Lung (tissue), 11 donors: ENCODE measurements at regions not wholly inside any gene's neighbourhood (a gene's known extent, or its start where the extent isn't known, plus 50 kb on each side); places are given as distances from the start of the nearest gene placed in this dataset.

ENCODE experiments used
- ATAC-seq: fragments of 200-7000 bp; cut with Tn5 transposase; one replicate; pipeline ENCODE4 v1.9.1; 2020; ENCODE audit warnings: moderate number of reproducible peaks; ENCODE audit not compliant: insufficient read depth, low FRiP score
- DNase-seq, 3 donors: peaks; one replicate each; pipeline ENCODE4 v3.0.0-alpha.2; 2013 to 2017
- H3K27ac ChIP-seq, 2 donors: one replicate each; pipeline ENCODE4 v1.5.1; 2013; ENCODE audit warnings: mild to moderate bottlenecking in 2 of 2, moderate library complexity in 2 of 2, control low read depth in 1 of 2, inconsistent platforms in 1 of 2, low read depth in 1 of 2, low read length in 1 of 2
- H3K27me3 ChIP-seq, 3 donors: one replicate each; pipeline ENCODE4 v1.5.1; 2013; ENCODE audit warnings: low read length in 2 of 3; ENCODE audit not compliant: control insufficient read depth in 3 of 3, insufficient read depth in 3 of 3
- H3K36me3 ChIP-seq, 4 donors: one replicate each; pipeline ENCODE4 v1.5.1; 2013; ENCODE audit warnings: low read length in 4 of 4, mild to moderate bottlenecking in 1 of 4, moderate library complexity in 1 of 4; ENCODE audit not compliant: control insufficient read depth in 4 of 4, insufficient read depth in 4 of 4
- H3K4me1 ChIP-seq, 5 donors: one replicate each; pipeline ENCODE4 v1.5.1; 2013; ENCODE audit warnings: low read length in 5 of 5, mild to moderate bottlenecking in 2 of 5, moderate library complexity in 1 of 5; ENCODE audit not compliant: control insufficient read depth in 5 of 5, insufficient read depth in 5 of 5
- H3K4me3 ChIP-seq: one replicate; pipeline ENCODE4 v1.5.1; 2013; ENCODE audit warnings: mild to moderate bottlenecking, control low read depth, moderate library complexity
- H3K9ac ChIP-seq, 2 donors: one replicate each; pipeline ENCODE4 v1.5.1; 2013; ENCODE audit warnings: low read length in 2 of 2, control low read depth in 1 of 2; ENCODE audit not compliant: insufficient read depth in 1 of 2
- H3K9me3 ChIP-seq, 4 donors: one replicate each; pipeline ENCODE4 v1.5.1; 2013; ENCODE audit warnings: low read length in 3 of 4, mild to moderate bottlenecking in 1 of 4, moderate library complexity in 1 of 4; ENCODE audit not compliant: control insufficient read depth in 4 of 4, insufficient read depth in 3 of 4
- CTCF ChIP-seq: IDR thresholded peaks from 2 replicates; pipeline ENCODE4 v1.5.1; 2012; ENCODE audit warnings: mild to moderate bottlenecking; ENCODE audit errors: control extremely low read depth, extremely low read depth
- WGBS, 2 donors: extraction: QIAGEN DNeasy Blood & Tissue Kit; methylation state at CpG; one replicate each; pipeline ENCODE4 v1.1.7; 2013; 5-methylcytosine and 5-hydroxymethylcytosine counted together
- donor health status: control.
- donor health status: control.
- donor health status: Bipolar disorder and iron deficiency.
- donor health status: healthy.
- donor health status: DM: yes; HTN: yes; CAD: no.

DNA sequence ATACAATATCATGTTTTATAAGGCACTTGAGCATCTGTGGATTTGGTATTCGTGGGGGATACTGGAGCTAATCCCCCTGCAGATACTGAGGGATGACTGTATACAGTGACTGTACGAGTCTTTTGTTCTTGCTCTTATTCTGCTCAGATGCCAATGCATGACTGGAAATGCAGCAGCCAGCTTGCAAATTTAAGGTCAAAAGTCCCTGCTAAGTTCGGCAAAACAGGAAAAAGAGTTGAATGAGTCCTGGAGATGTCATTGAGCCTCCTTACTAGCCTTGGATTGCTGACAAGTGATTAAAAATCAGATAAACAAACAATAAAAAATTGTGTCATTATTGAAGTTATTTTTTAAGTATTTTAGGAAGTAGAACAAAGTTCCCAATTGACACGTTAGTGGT lies 599.3 kb upstream of the IMPG1 start:
- no peaks in the 10 kb centered on the region for H3K4me1 ChIP-seq
- TF ChIP-seq CTCF = no peak
- no peak overlapping the region for H3K27ac ChIP-seq
- no peak for DNase-seq
- H3K9me3 ChIP-seq = peaks cover 0 to 1% (median 0%) of the 10 kb centered on the region in 4 donors
- no peaks in the 10 kb centered on the region for H3K27me3 ChIP-seq
- H3K9ac ChIP-seq = no peak overlapping the region
- 56 to 65% methylated on average over 4 of the region's 4 CpGs for WGBS, 2 donors
- H3K36me3 ChIP-seq = no peaks in the 10 kb centered on the region
- ATAC-seq = no peak
- H3K4me3 ChIP-seq = no peak overlapping the region

- Histone ChIP-seq H3K4me3 (no peak overlapping the region), H3K4me1 (no peaks in the 10 kb centered on the region), H3K27ac (no peak overlapping the region), H3K9ac (no peak overlapping the region), H3K9me3 (no peaks in the 10 kb centered on the region), H3K27me3 (no peaks in the 10 kb centered on the region), H3K36me3 (no peaks in the 10 kb centered on the region)
- no peak for TF ChIP-seq CTCF
- no peak for ATAC-seq
- no peak for DNase-seq
- WGBS, 2 donors = 85 to 94% methylated on average over 1 of the region's 1 CpG
These were observed 571.8 kb upstream of the IMPG1 start for GRCh38 chr6:76644231-76644630.

- Histone ChIP-seq H3K9ac (no peak overlapping the region), H3K27ac (no peak overlapping the region), H3K4me3 (no peak overlapping the region), H3K27me3 (no peaks in the 10 kb centered on the region), H3K9me3 (no peaks in the 10 kb centered on the region), H3K36me3 (no peaks in the 10 kb centered on the region), H3K4me1 (no peaks in the 10 kb centered on the region)
- DNase-seq (no peak), ATAC-seq (no peak)
- no peak for TF ChIP-seq CTCF
- 69 to 73% methylated on average over 1 of the region's 1 CpG for WGBS, 2 donors
These were observed 567.5 kb upstream of the IMPG1 start for GRCh38 chr6:76639941-76640340.

GRCh38 chr6:76634695-76635094 lies 562.2 kb upstream of the IMPG1 start:
- no peak for ATAC-seq
- Histone ChIP-seq H3K4me3 (no peak overlapping the region), H3K9me3 (peaks cover 0 to 6% (median 0%) of the 10 kb centered on the region in 4 donors), H3K27ac (no peak overlapping the region), H3K9ac (no peak overlapping the region), H3K27me3 (no peaks in the 10 kb centered on the region), H3K36me3 (no peaks in the 10 kb centered on the region), H3K4me1 (no peaks in the 10 kb centered on the region)
- DNase-seq = no peak
- TF ChIP-seq CTCF = no peak
